Bronchial epithelial cell (primary cell): ENCODE measurements at regions not wholly inside any gene's neighbourhood (a gene's known extent, or its start where the extent isn't known, plus 50 kb on each side); places are given as distances from the start of the nearest gene placed in this dataset.

Experiments used
- DNase-seq: peaks from one replicate; pipeline ENCODE4 v3.0.0-alpha.2; 2010; ENCODE audit warnings: low read depth
- FAIRE-seq: peaks from 2 replicates; lab custom pipeline; 2011; peaks lifted over from hg19 to GRCh38; lab: Jason Lieb, UNC
- H3K27me3 ChIP-seq: 2 replicates; pipeline ENCODE4 v1.5.1; 2011; ENCODE audit warnings: low read length; ENCODE audit not compliant: control insufficient read depth, insufficient read depth
- H3K36me3 ChIP-seq: 2 replicates; pipeline ENCODE4 v1.5.1; 2011; ENCODE audit warnings: low read length; ENCODE audit not compliant: control insufficient read depth, insufficient read depth
- H3K4me3 ChIP-seq: 2 replicates; pipeline ENCODE4 v1.5.1; 2011; ENCODE audit warnings: mild to moderate bottlenecking, low read depth, low read length, control low read depth
- CTCF ChIP-seq: IDR thresholded peaks from 2 replicates; pipeline ENCODE4 v1.5.1; 2011; ENCODE audit warnings: mild to moderate bottlenecking, moderate library complexity, low read length, control low read depth, inconsistent platforms; ENCODE audit not compliant: insufficient read depth, severe bottlenecking

GRCh38 chr10:108362296-108362695 is 1197.8 kb upstream of the SORCS1 start:
- no peak for FAIRE-seq
- TF ChIP-seq CTCF, result no peak
- DNase-seq, result no peak

GRCh38 chr10:108360187-108360586 is 1195.7 kb upstream of the SORCS1 start:
- H3K4me3 ChIP-seq, result no peak overlapping the region
- DNase-seq (peak; percentile 95), FAIRE-seq (no peak)
- H3K27me3 ChIP-seq, result no peaks in the 10 kb centered on the region
- no peaks in the 10 kb centered on the region for H3K36me3 ChIP-seq
- TF ChIP-seq CTCF, result no peak

More at GRCh38 chr10:108362296-108362695, 1197.8 kb upstream of the SORCS1 start:
- H3K4me3 ChIP-seq, result no peak overlapping the region
- H3K36me3 ChIP-seq, result no peaks in the 10 kb centered on the region
- no peaks in the 10 kb centered on the region for H3K27me3 ChIP-seq

GRCh38 chr10:108358912-108359311 is 1194.4 kb upstream of the SORCS1 start:
- H3K4me3 ChIP-seq, result no peak overlapping the region
- FAIRE-seq (no peak), DNase-seq (peak; percentile 99)
- H3K36me3 ChIP-seq, result no peaks in the 10 kb centered on the region
- H3K27me3 ChIP-seq, result no peaks in the 10 kb centered on the region
- no peak for TF ChIP-seq CTCF

GRCh38 chr10:108352771-108353170 is 1188.3 kb upstream of the SORCS1 start:
- TF ChIP-seq CTCF, result no peak
- no peak for FAIRE-seq
- no peak overlapping the region for H3K4me3 ChIP-seq

GRCh38 chr10:108348215-108348614 is 1183.7 kb upstream of the SORCS1 start:
- H3K4me3 ChIP-seq, result no peak overlapping the region
- DNase-seq (no peak), FAIRE-seq (no peak)

More at GRCh38 chr10:108352771-108353170, 1188.3 kb upstream of the SORCS1 start:
- Histone ChIP-seq H3K27me3 (no peaks in the 10 kb centered on the region), H3K36me3 (no peaks in the 10 kb centered on the region)
- DNase-seq, result no peak

More at GRCh38 chr10:108348215-108348614, 1183.7 kb upstream of the SORCS1 start:
- H3K36me3 ChIP-seq, result no peaks in the 10 kb centered on the region
- TF ChIP-seq CTCF, result no peak
- H3K27me3 ChIP-seq, result no peaks in the 10 kb centered on the region
